ENCODE measurements at regions not wholly inside any gene's neighbourhood (a gene's known extent, or its start where the extent isn't known, plus 50 kb on each side); places are given as distances from the start of the nearest gene placed in this dataset.
"Not testable (repeated sequence)": the region's sequence is repeated elsewhere in the genome, so short reads cannot be mapped to it uniquely, and the experiment has no call there.

- DNase-seq; H3K27ac ChIP-seq (ENCODE audit: low read depth, low read length); H3K4me3 Mint-ChIP-seq; H3K4me3 ChIP-seq (ENCODE audit: low read length); H3K27ac Mint-ChIP-seq; H3K4me1 Mint-ChIP-seq; H3K4me1 ChIP-seq (ENCODE audit: insufficient read depth, low read length); H3K9me3 Mint-ChIP-seq; H3K9me3 ChIP-seq (ENCODE audit: low read length); H3K27me3 Mint-ChIP-seq; H3K27me3 ChIP-seq (ENCODE audit: insufficient read depth, low read length, poor library complexity, severe bottlenecking); CTCF ChIA-PET; POLR2A ChIA-PET; H3K36me3 ChIP-seq (ENCODE audit: insufficient read depth, low read length); H3K36me3 Mint-ChIP-seq: not testable (repeated sequence)
These were observed 203.3 kb upstream of the GRM3 start for GRCh38 chr7:86440420-86440819.

- H3K36me3 Mint-ChIP-seq, result no peaks in the 10 kb centered on the region
- no peaks in the 10 kb centered on the region for H3K27me3 Mint-ChIP-seq
- Histone ChIP-seq H3K4me1 (ENCODE audit: insufficient read depth, low read length) (no peaks in the 10 kb centered on the region), H3K9me3 (ENCODE audit: low read length) (no peaks in the 10 kb centered on the region), H3K27ac (ENCODE audit: low read depth, low read length) (no peak overlapping the region), H3K36me3 (ENCODE audit: insufficient read depth, low read length) (no peaks in the 10 kb centered on the region), H3K4me3 (ENCODE audit: low read length) (no peak overlapping the region), H3K27me3 (ENCODE audit: insufficient read depth, low read length, poor library complexity, severe bottlenecking) (no peaks in the 10 kb centered on the region)
- no peak overlapping the region for H3K27ac Mint-ChIP-seq
- H3K4me1 Mint-ChIP-seq, result no peaks in the 10 kb centered on the region
- peaks cover 2 to 9% (median 3%) of the 10 kb centered on the region in 5 donors for H3K9me3 Mint-ChIP-seq
- H3K4me3 Mint-ChIP-seq, result no peak overlapping the region
- POLR2A ChIA-PET, result no interaction called here
- CTCF ChIA-PET, result no interaction called here
- DNase-seq, result no peak
These were observed 205.7 kb upstream of the GRM3 start for GRCh38 chr7:86437951-86438450.

GRCh38 chr7:86431761-86432160, 211.9 kb upstream of the GRM3 start:
- no peak overlapping the region for H3K4me3 ChIP-seq (ENCODE audit: low read length)
- no peaks in the 10 kb centered on the region for H3K4me1 ChIP-seq (ENCODE audit: insufficient read depth, low read length)
- Mint-ChIP-seq H3K27ac (no peak overlapping the region), H3K36me3 (no peaks in the 10 kb centered on the region), H3K9me3 (peaks cover 0 to 13% (median 1%) of the 10 kb centered on the region in 5 donors), H3K4me3 (no peak overlapping the region), H3K4me1 (no peaks in the 10 kb centered on the region), H3K27me3 (no peaks in the 10 kb centered on the region)
- H3K9me3 ChIP-seq (ENCODE audit: low read length), result no peaks in the 10 kb centered on the region
- POLR2A ChIA-PET, result no interaction called here
- CTCF ChIA-PET, result no interaction called here
- no peaks in the 10 kb centered on the region for H3K27me3 ChIP-seq (ENCODE audit: insufficient read depth, low read length, poor library complexity, severe bottlenecking)
- H3K36me3 ChIP-seq (ENCODE audit: insufficient read depth, low read length), result no peaks in the 10 kb centered on the region
- H3K27ac ChIP-seq (ENCODE audit: low read depth, low read length), result no peak overlapping the region
- no peak for DNase-seq

- POLR2A ChIA-PET, result no interaction called here
- CTCF ChIA-PET, result no interaction called here
These were observed 231.9 kb upstream of the GRM3 start for GRCh38 chr7:86411814-86412213.

GRCh38 chr7:86407291-86407690, 236.4 kb upstream of the GRM3 start:
- POLR2A ChIA-PET, result no interaction called here
- CTCF ChIA-PET, result no interaction called here
- Histone ChIP-seq H3K27me3 (ENCODE audit: insufficient read depth, low read length, poor library complexity, severe bottlenecking) (no peaks in the 10 kb centered on the region), H3K27ac (ENCODE audit: low read depth, low read length) (no peak overlapping the region), H3K36me3 (ENCODE audit: insufficient read depth, low read length) (no peaks in the 10 kb centered on the region), H3K4me1 (ENCODE audit: insufficient read depth, low read length) (no peaks in the 10 kb centered on the region), H3K4me3 (ENCODE audit: low read length) (no peak overlapping the region), H3K9me3 (ENCODE audit: low read length) (no peaks in the 10 kb centered on the region)
- Mint-ChIP-seq H3K36me3 (no peaks in the 10 kb centered on the region), H3K4me1 (no peaks in the 10 kb centered on the region), H3K4me3 (no peak overlapping the region), H3K9me3 (peaks cover 0 to 17% (median 3%) of the 10 kb centered on the region in 5 donors), H3K27me3 (no peaks in the 10 kb centered on the region), H3K27ac (no peak overlapping the region)
- DNase-seq, result no peak

More at GRCh38 chr7:86411814-86412213, 231.9 kb upstream of the GRM3 start:
- H3K27ac ChIP-seq (ENCODE audit: low read depth, low read length), result no peak overlapping the region
- no peaks in the 10 kb centered on the region for H3K36me3 Mint-ChIP-seq
- no peak overlapping the region for H3K4me3 Mint-ChIP-seq
- no peaks in the 10 kb centered on the region for H3K27me3 ChIP-seq (ENCODE audit: insufficient read depth, low read length, poor library complexity, severe bottlenecking)
- H3K4me1 Mint-ChIP-seq, result no peaks in the 10 kb centered on the region
- no peak for DNase-seq
- H3K27me3 Mint-ChIP-seq, result no peaks in the 10 kb centered on the region
- no peak overlapping the region for H3K27ac Mint-ChIP-seq
- H3K4me3 ChIP-seq (ENCODE audit: low read length), result no peak overlapping the region
- H3K9me3 Mint-ChIP-seq, result peaks cover 0 to 13% (median 3%) of the 10 kb centered on the region in 5 donors
- H3K4me1 ChIP-seq (ENCODE audit: insufficient read depth, low read length), result no peaks in the 10 kb centered on the region
- H3K36me3 ChIP-seq (ENCODE audit: insufficient read depth, low read length), result no peaks in the 10 kb centered on the region
- H3K9me3 ChIP-seq (ENCODE audit: low read length), result no peaks in the 10 kb centered on the region

- ChIA-PET CTCF (no interaction called here), POLR2A (no interaction called here)
- no peak overlapping the region for H3K4me3 Mint-ChIP-seq
- H3K36me3 Mint-ChIP-seq, result no peaks in the 10 kb centered on the region
- no peak overlapping the region for H3K27ac Mint-ChIP-seq
- no peaks in the 10 kb centered on the region for H3K36me3 ChIP-seq (ENCODE audit: insufficient read depth, low read length)
- H3K27me3 Mint-ChIP-seq, result no peaks in the 10 kb centered on the region
- no peaks in the 10 kb centered on the region for H3K4me1 Mint-ChIP-seq
- peaks cover 0 to 27% (median 15%) of the 10 kb centered on the region in 5 donors for H3K9me3 Mint-ChIP-seq
- DNase-seq, result no peak
- H3K27me3 ChIP-seq (ENCODE audit: insufficient read depth, low read length, poor library complexity, severe bottlenecking), result no peaks in the 10 kb centered on the region
- no peak overlapping the region for H3K27ac ChIP-seq (ENCODE audit: low read depth, low read length)
- no peak overlapping the region for H3K4me3 ChIP-seq (ENCODE audit: low read length)
- H3K9me3 ChIP-seq (ENCODE audit: low read length), result no peaks in the 10 kb centered on the region
- no peaks in the 10 kb centered on the region for H3K4me1 ChIP-seq (ENCODE audit: insufficient read depth, low read length)
These were observed 251.9 kb upstream of the GRM3 start for GRCh38 chr7:86391813-86392212.

- CTCF ChIA-PET; H3K36me3 Mint-ChIP-seq; POLR2A ChIA-PET; H3K27ac ChIP-seq (ENCODE audit: low read depth, low read length); H3K4me1 Mint-ChIP-seq; H3K4me1 ChIP-seq (ENCODE audit: insufficient read depth, low read length); H3K4me3 ChIP-seq (ENCODE audit: low read length); H3K27me3 ChIP-seq (ENCODE audit: insufficient read depth, low read length, poor library complexity, severe bottlenecking); H3K4me3 Mint-ChIP-seq; H3K9me3 ChIP-seq (ENCODE audit: low read length); H3K36me3 ChIP-seq (ENCODE audit: insufficient read depth, low read length); H3K27ac Mint-ChIP-seq; DNase-seq; H3K27me3 Mint-ChIP-seq: not testable (repeated sequence)
- H3K9me3 Mint-ChIP-seq, result peaks cover 4 to 23% (median 15%) of the 10 kb centered on the region in 5 donors
These were observed 268.1 kb upstream of the GRM3 start for GRCh38 chr7:86375602-86376001.

GRCh38 chr7:86372262-86372661, 271.4 kb upstream of the GRM3 start:
- no peak overlapping the region for H3K27ac Mint-ChIP-seq
- Histone ChIP-seq H3K4me3 (ENCODE audit: low read length) (no peak overlapping the region), H3K27me3 (ENCODE audit: insufficient read depth, low read length, poor library complexity, severe bottlenecking) (no peaks in the 10 kb centered on the region), H3K36me3 (ENCODE audit: insufficient read depth, low read length) (no peaks in the 10 kb centered on the region), H3K4me1 (ENCODE audit: insufficient read depth, low read length) (no peaks in the 10 kb centered on the region), H3K27ac (ENCODE audit: low read depth, low read length) (no peak overlapping the region), H3K9me3 (ENCODE audit: low read length) (no peaks in the 10 kb centered on the region)
- POLR2A ChIA-PET, result no interaction called here
- no peaks in the 10 kb centered on the region for H3K36me3 Mint-ChIP-seq
- CTCF ChIA-PET, result no interaction called here
- peaks cover under 1 to 17% (median 8%) of the 10 kb centered on the region in 5 donors for H3K9me3 Mint-ChIP-seq
- no peak overlapping the region for H3K4me3 Mint-ChIP-seq
- no peaks in the 10 kb centered on the region for H3K4me1 Mint-ChIP-seq
- DNase-seq, result no peak
- no peaks in the 10 kb centered on the region for H3K27me3 Mint-ChIP-seq

GRCh38 chr7:86366946-86367345, 276.8 kb upstream of the GRM3 start:
- Mint-ChIP-seq H3K4me1 (no peaks in the 10 kb centered on the region), H3K36me3 (no peaks in the 10 kb centered on the region), H3K4me3 (no peak overlapping the region), H3K9me3 (peaks cover 6 to 18% (median 12%) of the 10 kb centered on the region in 5 donors), H3K27me3 (no peaks in the 10 kb centered on the region), H3K27ac (no peak overlapping the region)
- no peak overlapping the region for H3K27ac ChIP-seq (ENCODE audit: low read depth, low read length)
- ChIA-PET CTCF (no interaction called here), POLR2A (no interaction called here)
- no peak for DNase-seq
- H3K27me3 ChIP-seq (ENCODE audit: insufficient read depth, low read length, poor library complexity, severe bottlenecking), result no peaks in the 10 kb centered on the region
- no peaks in the 10 kb centered on the region for H3K4me1 ChIP-seq (ENCODE audit: insufficient read depth, low read length)
- no peaks in the 10 kb centered on the region for H3K9me3 ChIP-seq (ENCODE audit: low read length)
- H3K36me3 ChIP-seq (ENCODE audit: insufficient read depth, low read length), result no peaks in the 10 kb centered on the region
- no peak overlapping the region for H3K4me3 ChIP-seq (ENCODE audit: low read length)
